Colonic mucosa (tissue), 4 donors: ENCODE measurements at regions not wholly inside any gene's neighbourhood (a gene's known extent, or its start where the extent isn't known, plus 50 kb on each side); places are given as distances from the start of the nearest gene placed in this dataset.

Source experiments
- DNase-seq: peaks from one replicate; pipeline ENCODE4 v3.0.0-alpha.2; 2020
- H3K27ac ChIP-seq: fragments of 200-600 bp; one replicate; pipeline ENCODE4 v1.8.0; 2021
- H3K27me3 ChIP-seq: fragments of 200-600 bp; one replicate; pipeline ENCODE4 v1.8.0; 2021
- H3K36me3 ChIP-seq: fragments of 200-600 bp; one replicate; pipeline ENCODE4 v1.8.0; 2021
- H3K4me1 ChIP-seq: fragments of 200-600 bp; one replicate; pipeline ENCODE4 v1.8.0; 2021; ENCODE audit warnings: mild to moderate bottlenecking
- H3K4me3 ChIP-seq: fragments of 200-600 bp; one replicate; pipeline ENCODE4 v1.8.0; 2021
- H3K9ac ChIP-seq, 2 donors: one replicate each; pipeline ENCODE4 v1.7.0; 2013; ENCODE audit warnings: control low read depth in 2 of 2, low read depth in 2 of 2, low read length in 2 of 2
- H3K9me3 ChIP-seq: fragments of 200-600 bp; one replicate; pipeline ENCODE4 v1.8.0; 2021
- CTCF ChIP-seq: fragments of 200-600 bp; IDR thresholded peaks from one replicate; pipeline ENCODE4 v1.8.0; 2022; ENCODE audit warnings: antibody characterized with exemption, mild to moderate bottlenecking
- intact Hi-C: fragments of 100-400 bp; cut with DNase I; formaldehyde crosslinking; loops from one replicate; pipeline ENCODE4 v1.14.1; 2022
- donor health status: healthy.
- donor health status: DM: no; HTN: no; CAD: no.
- donor health status: DM: no; HTN: no; CAD: no.

GRCh38 chr1:187481581-187482148, 652.9 kb downstream of the PLA2G4A start:
- Histone ChIP-seq H3K4me3 (no peak overlapping the region), H3K27ac (no peak overlapping the region), H3K9me3 (no peaks in the 10 kb centered on the region), H3K27me3 (no peaks in the 10 kb centered on the region), H3K9ac (no peak overlapping the region), H3K36me3 (no peaks in the 10 kb centered on the region), H3K4me1 (no peaks in the 10 kb centered on the region)
- TF ChIP-seq CTCF: no peak
- intact Hi-C loops: no loop called here
- DNase-seq: no peak

- intact Hi-C loops: no loop called here
- H3K9me3 ChIP-seq: no peaks in the 10 kb centered on the region
- no peak overlapping the region for H3K27ac ChIP-seq
- no peak overlapping the region for H3K9ac ChIP-seq
- TF ChIP-seq CTCF: no peak
- H3K4me3 ChIP-seq: no peak overlapping the region
- H3K4me1 ChIP-seq: no peaks in the 10 kb centered on the region
- no peak for DNase-seq
- H3K27me3 ChIP-seq: no peaks in the 10 kb centered on the region
- no peaks in the 10 kb centered on the region for H3K36me3 ChIP-seq
Observed at GRCh38 chr1:187490266-187490665, 661.5 kb downstream of the PLA2G4A start.

GRCh38 chr1:187491082-187491720, 662.5 kb downstream of the PLA2G4A start:
- Histone ChIP-seq H3K9ac (no peak overlapping the region), H3K4me1 (no peaks in the 10 kb centered on the region), H3K27me3 (no peaks in the 10 kb centered on the region), H3K9me3 (no peaks in the 10 kb centered on the region), H3K27ac (no peak overlapping the region), H3K4me3 (no peak overlapping the region), H3K36me3 (no peaks in the 10 kb centered on the region)
- TF ChIP-seq CTCF: no peak
- no peak for DNase-seq
- intact Hi-C loops: no loop called here

GRCh38 chr1:187498028-187498427, 669.3 kb downstream of the PLA2G4A start:
- intact Hi-C loops: no loop called here
- H3K27me3 ChIP-seq: no peaks in the 10 kb centered on the region
- no peak overlapping the region for H3K9ac ChIP-seq
- no peak for DNase-seq
- H3K4me3 ChIP-seq: no peak overlapping the region
- no peaks in the 10 kb centered on the region for H3K9me3 ChIP-seq
- no peak for TF ChIP-seq CTCF
- H3K27ac ChIP-seq: no peak overlapping the region
- H3K4me1 ChIP-seq: no peaks in the 10 kb centered on the region
- no peaks in the 10 kb centered on the region for H3K36me3 ChIP-seq

- no peak for TF ChIP-seq CTCF
- intact Hi-C loops: no loop called here
- Histone ChIP-seq H3K9me3 (no peaks in the 10 kb centered on the region), H3K9ac (no peak overlapping the region), H3K27me3 (no peaks in the 10 kb centered on the region), H3K27ac (no peak overlapping the region), H3K4me1 (no peaks in the 10 kb centered on the region), H3K4me3 (no peak overlapping the region), H3K36me3 (no peaks in the 10 kb centered on the region)
- DNase-seq: no peak
Observed at GRCh38 chr1:187504779-187505178, 676.0 kb downstream of the PLA2G4A start.
